Urinary bladder (tissue), 3 donors: ENCODE measurements at regions not wholly inside any gene's neighbourhood (a gene's known extent, or its start where the extent isn't known, plus 50 kb on each side); places are given as distances from the start of the nearest gene placed in this dataset.

Source experiments
- DNase-seq: peaks from one replicate; pipeline ENCODE4 v3.0.0-alpha.2; 2015; ENCODE audit errors: extremely low spot score
- H3K27ac ChIP-seq: one replicate; pipeline ENCODE4 v1.5.1; 2013; ENCODE audit warnings: low read depth, mild to moderate bottlenecking, moderate library complexity
- H3K36me3 ChIP-seq: one replicate; pipeline ENCODE4 v1.6.1; 2013; ENCODE audit warnings: mild to moderate bottlenecking, moderate library complexity; ENCODE audit not compliant: insufficient read depth
- H3K4me1 ChIP-seq: one replicate; pipeline ENCODE4 v1.6.1; 2013; ENCODE audit warnings: mild to moderate bottlenecking, moderate library complexity; ENCODE audit not compliant: insufficient read depth
- H3K4me3 ChIP-seq: one replicate; pipeline ENCODE4 v1.5.1; 2013; ENCODE audit warnings: low read depth, low read length
- WGBS: extraction: QIAGEN DNeasy Blood & Tissue Kit; methylation state at CpG from one replicate; pipeline ENCODE4 v1.1.7; 2013; 5-methylcytosine and 5-hydroxymethylcytosine counted together
- donor health status: healthy with polysubstance abuse.
- donor health status: healthy.

- Histone ChIP-seq H3K4me3 (no peak overlapping the region), H3K36me3 (no peaks in the 10 kb centered on the region), H3K27ac (no peak overlapping the region), H3K4me1 (no peaks in the 10 kb centered on the region)
- 95% methylated on average over 1 of the region's 1 CpG for WGBS
- DNase-seq: no peak
These were observed 400.6 kb downstream of the IRS1 start for GRCh38 chr2:226399006-226399405.

DNA sequence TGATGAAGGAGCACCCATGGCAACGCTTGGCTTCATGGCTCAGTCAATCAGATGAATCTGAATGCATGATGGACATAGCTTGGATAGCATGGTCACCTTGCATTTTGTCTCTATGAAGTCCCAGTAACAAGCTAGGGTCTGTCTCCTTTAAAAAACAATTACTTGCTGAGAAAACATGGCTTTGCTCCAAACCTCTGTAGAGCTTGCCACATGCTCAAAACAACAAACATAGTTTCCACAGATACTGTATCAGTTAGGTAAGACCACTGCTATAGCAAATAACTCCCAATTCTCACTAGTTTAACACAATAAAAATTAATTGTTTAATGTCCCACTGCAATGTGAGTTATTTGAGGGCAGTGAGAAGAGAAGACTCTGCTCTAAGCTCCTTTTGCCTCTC, 401.0 kb downstream of the IRS1 start:
- no peak overlapping the region for H3K27ac ChIP-seq
- H3K36me3 ChIP-seq: no peaks in the 10 kb centered on the region
- H3K4me1 ChIP-seq: no peaks in the 10 kb centered on the region
- whole genome bisulfite sequencing: 95% methylated on average over 1 of the region's 1 CpG
- H3K4me3 ChIP-seq: no peak overlapping the region
- no peak for DNase-seq

GRCh38 chr2:226396541-226396940, 403.1 kb downstream of the IRS1 start:
- WGBS: 30% methylated on average over 2 of the region's 2 CpGs

DNA sequence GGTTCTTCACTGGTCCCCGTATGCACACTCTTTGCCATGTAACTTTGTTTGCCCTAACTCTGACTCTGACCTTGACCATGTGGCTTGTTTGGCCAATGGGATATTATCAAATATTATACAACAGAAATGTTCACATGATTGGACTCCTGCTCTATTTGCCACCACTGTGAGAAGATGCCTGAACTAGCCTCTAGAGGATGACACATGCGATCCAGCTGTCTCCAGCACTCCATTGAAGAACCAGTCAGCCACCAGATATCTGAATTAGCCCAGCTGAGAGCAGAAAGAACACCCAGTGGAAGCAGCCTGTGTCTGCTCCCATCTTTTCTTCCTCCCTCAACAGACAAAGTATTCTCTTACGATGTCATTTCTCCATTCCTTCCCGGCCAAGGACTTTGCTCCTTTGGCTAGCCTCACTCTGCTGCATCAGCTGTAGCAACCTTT, 412.1 kb downstream of the IRS1 start:
- H3K4me3 ChIP-seq: no peak overlapping the region
- no peaks in the 10 kb centered on the region for H3K4me1 ChIP-seq
- no peak for DNase-seq
- H3K27ac ChIP-seq: no peak overlapping the region
- H3K36me3 ChIP-seq: no peaks in the 10 kb centered on the region
- 94% methylated on average over 4 of the region's 4 CpGs for WGBS

More at GRCh38 chr2:226396541-226396940, 403.1 kb downstream of the IRS1 start:
- Histone ChIP-seq H3K4me1 (no peaks in the 10 kb centered on the region), H3K27ac (no peak overlapping the region), H3K4me3 (no peak overlapping the region), H3K36me3 (no peaks in the 10 kb centered on the region)
- DNase-seq: no peak

- no peaks in the 10 kb centered on the region for H3K4me1 ChIP-seq
- no peaks in the 10 kb centered on the region for H3K36me3 ChIP-seq
- no peak for DNase-seq
- H3K4me3 ChIP-seq: no peak overlapping the region
- H3K27ac ChIP-seq: no peak overlapping the region
These were observed 416.2 kb downstream of the IRS1 start for GRCh38 chr2:226383461-226383860.

DNA sequence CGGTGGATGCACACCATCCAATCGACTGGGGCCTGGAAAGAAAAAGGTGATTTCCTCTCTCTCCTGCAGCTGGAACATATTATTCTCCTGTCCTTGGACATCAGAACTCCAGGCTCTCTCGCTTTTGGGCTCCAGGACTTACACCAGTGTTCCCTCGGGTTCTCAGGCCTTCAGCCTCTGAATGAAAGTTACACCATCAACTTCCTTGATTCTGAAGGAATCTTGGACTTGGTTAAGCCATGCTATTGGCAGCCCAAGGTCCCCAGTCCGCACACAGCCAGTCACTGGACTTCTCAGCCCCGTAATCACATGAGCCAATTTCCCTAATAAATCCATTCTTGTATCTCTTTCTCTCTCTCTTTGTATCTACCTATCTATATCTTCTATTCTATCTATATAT, 418.9 kb downstream of the IRS1 start:
- no peak overlapping the region for H3K4me3 ChIP-seq
- DNase-seq: no peak
- WGBS: 91% methylated on average over 6 of the region's 6 CpGs

GRCh38 chr2:226378753-226379705, 420.6 kb downstream of the IRS1 start:
- Histone ChIP-seq H3K36me3 (no peaks in the 10 kb centered on the region), H3K27ac (no peak overlapping the region), H3K4me3 (no peak overlapping the region), H3K4me1 (no peaks in the 10 kb centered on the region)
- DNase-seq: no peak
- WGBS: 30% methylated on average over 2 of the region's 2 CpGs

More for the DNA sequence above, 418.9 kb downstream of the IRS1 start:
- H3K4me1 ChIP-seq: no peaks in the 10 kb centered on the region
- H3K36me3 ChIP-seq: no peaks in the 10 kb centered on the region
- no peak overlapping the region for H3K27ac ChIP-seq

DNA sequence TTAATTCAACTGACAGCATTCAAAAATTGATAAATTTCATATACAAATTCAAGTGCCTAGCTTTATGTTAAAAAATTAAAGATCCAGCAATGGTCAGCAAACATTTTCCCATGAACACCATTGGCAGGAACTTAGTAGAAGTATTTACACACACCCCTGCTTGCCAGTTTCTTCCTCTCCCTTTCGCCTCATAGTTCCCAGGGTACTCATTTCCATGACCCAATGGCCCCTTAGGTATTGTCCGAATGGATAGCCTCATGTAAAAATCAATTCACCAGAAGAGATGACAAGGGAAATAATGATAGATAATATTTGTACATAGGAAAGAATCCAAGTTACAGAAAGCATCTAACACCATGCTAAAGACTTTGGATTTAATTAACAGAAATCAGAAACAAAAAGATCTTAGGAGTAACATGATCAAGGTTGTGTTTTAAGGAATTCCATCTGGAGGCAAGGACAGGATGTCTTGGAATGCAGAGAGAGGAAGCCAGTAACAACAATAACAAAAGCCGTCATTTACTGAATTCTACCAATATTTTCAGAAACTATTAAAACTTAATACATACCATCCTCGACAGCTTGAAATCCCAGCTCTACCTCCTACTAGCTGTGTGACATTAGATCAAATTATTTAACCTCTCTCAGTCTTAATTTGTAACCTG, 423.0 kb downstream of the IRS1 start:
- Histone ChIP-seq H3K27ac (no peak overlapping the region), H3K4me3 (no peak overlapping the region), H3K36me3 (no peaks in the 10 kb centered on the region), H3K4me1 (no peaks in the 10 kb centered on the region)
- no peak for DNase-seq
- 67% methylated on average over 4 of the region's 4 CpGs for WGBS

GRCh38 chr2:226366920-226367319, 432.7 kb downstream of the IRS1 start:
- Histone ChIP-seq H3K27ac (no peak overlapping the region), H3K4me1 (no peaks in the 10 kb centered on the region), H3K4me3 (no peak overlapping the region), H3K36me3 (no peaks in the 10 kb centered on the region)
- DNase-seq: no peak
- 85% methylated on average over 7 of the region's 7 CpGs for WGBS

GRCh38 chr2:226364217-226364616, 435.4 kb downstream of the IRS1 start:
- no peaks in the 10 kb centered on the region for H3K4me1 ChIP-seq
- no peak overlapping the region for H3K27ac ChIP-seq
- no peaks in the 10 kb centered on the region for H3K36me3 ChIP-seq
- DNase-seq: no peak
- H3K4me3 ChIP-seq: no peak overlapping the region

GRCh38 chr2:226362980-226363379, 436.6 kb downstream of the IRS1 start:
- H3K4me1 ChIP-seq: no peaks in the 10 kb centered on the region
- H3K36me3 ChIP-seq: no peaks in the 10 kb centered on the region
- H3K4me3 ChIP-seq: no peak overlapping the region
- H3K27ac ChIP-seq: no peak overlapping the region
- no peak for DNase-seq
- 61% methylated on average over 2 of the region's 2 CpGs for WGBS

- no peak for DNase-seq
- WGBS: 65% methylated on average over 2 of the region's 2 CpGs
- no peaks in the 10 kb centered on the region for H3K4me1 ChIP-seq
- no peaks in the 10 kb centered on the region for H3K36me3 ChIP-seq
- H3K4me3 ChIP-seq: no peak overlapping the region
- no peak overlapping the region for H3K27ac ChIP-seq
These were observed 439.0 kb downstream of the IRS1 start for GRCh38 chr2:226360658-226361057.

DNA sequence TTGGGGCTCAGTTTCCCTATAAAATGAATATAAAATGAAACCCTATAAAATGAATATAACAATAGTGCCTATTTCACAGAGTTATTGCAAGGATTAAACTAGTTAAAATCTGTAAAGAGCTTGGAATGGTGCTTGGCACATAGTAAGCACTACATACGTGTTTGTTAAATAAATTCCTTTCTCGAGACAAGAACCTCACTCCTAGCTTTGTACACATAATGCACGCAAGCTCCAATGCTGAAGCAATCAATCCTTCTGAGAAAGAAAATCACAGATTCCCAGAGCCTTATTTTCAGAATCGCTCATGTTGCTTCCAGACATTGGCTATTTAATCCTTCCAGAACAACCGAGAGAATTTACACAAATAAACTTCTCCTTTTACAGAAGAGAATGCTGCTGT, 440.9 kb downstream of the IRS1 start:
- WGBS: 73% methylated on average over 5 of the region's 5 CpGs
- Histone ChIP-seq H3K36me3 (no peaks in the 10 kb centered on the region), H3K4me3 (no peak overlapping the region), H3K27ac (no peak overlapping the region), H3K4me1 (no peaks in the 10 kb centered on the region)
- DNase-seq: no peak

DNA sequence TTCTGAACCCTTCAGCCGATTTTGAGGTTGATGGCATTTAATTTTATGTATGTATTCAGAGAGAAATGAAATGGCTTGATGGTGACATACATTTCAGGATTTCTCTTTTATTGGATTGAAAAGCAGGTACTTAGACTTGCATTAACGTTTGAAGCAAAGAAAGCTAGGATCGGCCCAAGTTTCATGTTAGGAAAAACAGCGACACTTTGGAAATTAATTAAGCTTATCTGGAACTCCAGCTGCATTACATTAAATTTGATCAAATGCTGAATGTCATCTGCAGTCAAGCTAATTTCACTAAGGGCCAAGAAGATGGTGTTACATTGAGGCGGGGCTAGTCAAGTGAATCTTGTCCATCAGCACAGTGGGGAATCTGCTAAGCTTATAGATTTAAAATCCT, 441.8 kb downstream of the IRS1 start:
- no peak overlapping the region for H3K27ac ChIP-seq
- H3K4me3 ChIP-seq: no peak overlapping the region
- WGBS: 94% methylated on average over 5 of the region's 5 CpGs
- H3K4me1 ChIP-seq: no peaks in the 10 kb centered on the region
- DNase-seq: no peak
- H3K36me3 ChIP-seq: no peaks in the 10 kb centered on the region
